Peyer's patch (tissue), 4 donors: ENCODE measurements at regions not wholly inside any gene's neighbourhood (a gene's known extent, or its start where the extent isn't known, plus 50 kb on each side); places are given as distances from the start of the nearest gene placed in this dataset.

Experiments used
- POLR2A ChIP-seq, 2 donors: fragments of 450-650 bp; IDR thresholded peaks; one replicate each; pipeline ENCODE4 v1.5.1; 2017; ENCODE audit warnings: antibody characterized with exemption in 2 of 2, mild to moderate bottlenecking in 2 of 2, moderate library complexity in 2 of 2
- TF ChIP-seq, protein P1 (sequence below), 6 experiments: fragments of 450-650 bp in 4 of 6; fragments of 200-600 bp in 2 of 6; sonication (generic) in 1 of 6; IDR thresholded peaks; one replicate each; pipeline ENCODE4 v1.5.1; 2017 to 2019; ENCODE audit warnings: antibody characterized with exemption in 6 of 6, mild to moderate bottlenecking in 3 of 6, moderate library complexity in 1 of 6

DNA sequence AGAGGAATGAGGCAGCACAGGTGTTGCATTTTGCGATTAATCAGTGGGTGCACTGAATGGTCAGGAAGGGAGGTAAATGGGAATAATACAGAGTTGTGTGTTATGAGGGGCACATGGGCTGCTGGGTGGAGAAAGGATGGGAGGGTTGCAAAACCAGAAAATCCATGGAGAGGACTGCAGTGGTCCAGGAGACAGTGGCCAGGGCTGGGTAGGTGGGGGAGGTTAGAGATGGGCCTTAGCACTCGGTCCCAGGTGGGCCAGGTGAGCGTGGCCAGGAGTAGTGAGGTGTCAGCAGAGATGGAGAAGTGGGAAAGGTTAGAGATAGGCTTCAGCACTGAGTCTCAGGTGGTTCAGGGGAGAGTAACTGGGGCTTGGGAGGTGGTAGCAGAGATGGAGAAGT is 399.1 kb upstream of the LARGE1 start:
- TF ChIP-seq, protein P1, sequence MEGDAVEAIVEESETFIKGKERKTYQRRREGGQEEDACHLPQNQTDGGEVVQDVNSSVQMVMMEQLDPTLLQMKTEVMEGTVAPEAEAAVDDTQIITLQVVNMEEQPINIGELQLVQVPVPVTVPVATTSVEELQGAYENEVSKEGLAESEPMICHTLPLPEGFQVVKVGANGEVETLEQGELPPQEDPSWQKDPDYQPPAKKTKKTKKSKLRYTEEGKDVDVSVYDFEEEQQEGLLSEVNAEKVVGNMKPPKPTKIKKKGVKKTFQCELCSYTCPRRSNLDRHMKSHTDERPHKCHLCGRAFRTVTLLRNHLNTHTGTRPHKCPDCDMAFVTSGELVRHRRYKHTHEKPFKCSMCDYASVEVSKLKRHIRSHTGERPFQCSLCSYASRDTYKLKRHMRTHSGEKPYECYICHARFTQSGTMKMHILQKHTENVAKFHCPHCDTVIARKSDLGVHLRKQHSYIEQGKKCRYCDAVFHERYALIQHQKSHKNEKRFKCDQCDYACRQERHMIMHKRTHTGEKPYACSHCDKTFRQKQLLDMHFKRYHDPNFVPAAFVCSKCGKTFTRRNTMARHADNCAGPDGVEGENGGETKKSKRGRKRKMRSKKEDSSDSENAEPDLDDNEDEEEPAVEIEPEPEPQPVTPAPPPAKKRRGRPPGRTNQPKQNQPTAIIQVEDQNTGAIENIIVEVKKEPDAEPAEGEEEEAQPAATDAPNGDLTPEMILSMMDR (IDR thresholded peaks at IDR 0.05): no peak
- TF ChIP-seq POLR2A (IDR thresholded peaks at IDR 0.05): no peak
